DOHH2 (cell line): ENCODE measurements at regions not wholly inside any gene's neighbourhood (a gene's known extent, or its start where the extent isn't known, plus 50 kb on each side); places are given as distances from the start of the nearest gene placed in this dataset.
A peak's percentile ranks its signal among the peaks of the same experiment; 100 is the strongest.

Source experiments
- H3F3A ChIP-seq: fragments of 200-600 bp; sonication (generic), shearing (Covaris generic); 2 replicates; pipeline ENCODE4 v1.6.0; 2016; ENCODE audit warnings: antibody characterized with exemption, mild to moderate bottlenecking; ENCODE audit not compliant: control insufficient read depth, insufficient read depth
- H3K27ac ChIP-seq: fragments of 200-600 bp; sonication (generic); 2 replicates; pipeline ENCODE4 v1.5.1; 2014; ENCODE audit warnings: low read depth, mild to moderate bottlenecking, low read length, moderate library complexity
- H3K27me3 ChIP-seq: fragments of 200-600 bp; sonication (generic); 2 replicates; pipeline ENCODE4 v1.6.1; 2014; ENCODE audit warnings: mild to moderate bottlenecking, low read length, mixed read lengths; ENCODE audit not compliant: control insufficient read depth
- H3K36me3 ChIP-seq: fragments of 200-600 bp; sonication (generic); 2 replicates; pipeline ENCODE4 v1.6.1; 2014; ENCODE audit warnings: mild to moderate bottlenecking, low read length, moderate library complexity, mixed read lengths; ENCODE audit not compliant: control insufficient read depth
- H3K4me1 ChIP-seq: fragments of 200-600 bp; sonication (generic); 2 replicates; pipeline ENCODE4 v1.6.1; 2014; ENCODE audit warnings: mild to moderate bottlenecking, low read length, mixed read lengths; ENCODE audit not compliant: control insufficient read depth
- H3K4me2 ChIP-seq: fragments of 200-600 bp; sonication (generic); 2 replicates; pipeline ENCODE4 v1.6.0; 2014; ENCODE audit warnings: mild to moderate bottlenecking, low read length, moderate library complexity
- H3K4me3 ChIP-seq: fragments of 200-600 bp; sonication (generic); 2 replicates; pipeline ENCODE4 v1.5.1; 2014; ENCODE audit warnings: mild to moderate bottlenecking, low read length, mixed read lengths
- H3K79me2 ChIP-seq: fragments of 200-600 bp; sonication (generic); 2 replicates; pipeline ENCODE4 v1.6.1; 2014; ENCODE audit warnings: mild to moderate bottlenecking, low read length, mixed read lengths; ENCODE audit not compliant: control insufficient read depth
- H3K9me2 ChIP-seq: fragments of 200-600 bp; sonication (generic); replicated peaks from 2 replicates; pipeline ENCODE4 v1.6.1; 2014; ENCODE audit warnings: mild to moderate bottlenecking, low read length, mixed read lengths; ENCODE audit not compliant: control insufficient read depth
- H3K9me3 ChIP-seq: fragments of 200-600 bp; sonication (generic); 2 replicates; pipeline ENCODE4 v1.6.1; 2014; ENCODE audit warnings: antibody characterized with exemption, low read length, mixed read lengths; ENCODE audit not compliant: control insufficient read depth, insufficient read depth
- H4K20me1 ChIP-seq: fragments of 200-600 bp; sonication (generic); 2 replicates; pipeline ENCODE4 v1.6.0; 2014; ENCODE audit warnings: low read depth, mild to moderate bottlenecking, antibody characterized with exemption, low read length, moderate library complexity; ENCODE audit not compliant: control insufficient read depth, insufficient read depth
- CTCF ChIP-seq: fragments of 200-600 bp; sonication (generic); IDR thresholded peaks from one replicate; pipeline ENCODE4 v1.5.1; 2014; ENCODE audit warnings: antibody characterized with exemption, mild to moderate bottlenecking, low read depth, low read length; ENCODE audit not compliant: poor library complexity, severe bottlenecking
- EZH2phosphoT487 ChIP-seq: fragments of 200-600 bp; sonication (generic); IDR thresholded peaks from 2 replicates; pipeline ENCODE4 v1.6.1; 2017; ENCODE audit warnings: borderline replicate concordance, mild to moderate bottlenecking, antibody characterized with exemption, low read length, moderate library complexity, mixed read lengths

GRCh38 chr5:163915481-163915961 lies 410.1 kb downstream of the MAT2B start:
- Histone ChIP-seq H3K4me3 (peak overlapping the region; percentile 68), H3K79me2 (no peaks in the 10 kb centered on the region), H3K4me1 (peaks cover 52% of the 10 kb centered on the region), H3K27me3 (no peaks in the 10 kb centered on the region), H3F3A (peaks cover 15% of the 10 kb centered on the region; the same call in 1 of the 2 replicates), H4K20me1 (no peaks in the 10 kb centered on the region), H3K36me3 (peaks cover 5% of the 10 kb centered on the region; the same call in 1 of the 2 replicates), H3K4me2 (peak overlapping the region; percentile 92), H3K9me3 (peaks cover 9% of the 10 kb centered on the region), H3K9me2 (no peaks in the 10 kb centered on the region), H3K27ac (peak overlapping the region; percentile 91)
- no peak for TF ChIP-seq EZH2phosphoT487
- no peak for TF ChIP-seq CTCF

GRCh38 chr5:163916376-163916775 lies 411.0 kb downstream of the MAT2B start:
- Histone ChIP-seq H3K36me3 (peaks cover 5% of the 10 kb centered on the region; the same call in 1 of the 2 replicates), H3K9me3 (peaks cover 17% of the 10 kb centered on the region), H3K4me3 (peak overlapping the region; percentile 68), H3K9me2 (no peaks in the 10 kb centered on the region), H3F3A (peaks cover 15% of the 10 kb centered on the region; the same call in 1 of the 2 replicates), H3K27ac (peak overlapping the region; percentile 91), H4K20me1 (no peaks in the 10 kb centered on the region), H3K27me3 (no peaks in the 10 kb centered on the region), H3K4me1 (peaks cover 52% of the 10 kb centered on the region), H3K79me2 (no peaks in the 10 kb centered on the region), H3K4me2 (peak overlapping the region; percentile 92)
- TF ChIP-seq CTCF (no peak), EZH2phosphoT487 (no peak)

GRCh38 chr5:163916861-163917260 lies 411.4 kb downstream of the MAT2B start:
- TF ChIP-seq EZH2phosphoT487: no peak
- TF ChIP-seq CTCF: no peak
- Histone ChIP-seq H3K79me2 (no peaks in the 10 kb centered on the region), H3K9me2 (no peaks in the 10 kb centered on the region), H3F3A (peaks cover 15% of the 10 kb centered on the region; the same call in 1 of the 2 replicates), H3K36me3 (peaks cover 5% of the 10 kb centered on the region; the same call in 1 of the 2 replicates), H4K20me1 (no peaks in the 10 kb centered on the region), H3K9me3 (peaks cover 19% of the 10 kb centered on the region), H3K27me3 (no peaks in the 10 kb centered on the region), H3K4me3 (peak overlapping the region; percentile 68), H3K27ac (peak overlapping the region; percentile 91), H3K4me2 (peak overlapping the region; percentile 92), H3K4me1 (peaks cover 52% of the 10 kb centered on the region)
